GM23338 (cell line): ENCODE measurements at regions not wholly inside any gene's neighbourhood (a gene's known extent, or its start where the extent isn't known, plus 50 kb on each side); places are given as distances from the start of the nearest gene placed in this dataset.
A peak's percentile ranks its signal among the peaks of the same experiment; 100 is the strongest.

Source experiments
- ATAC-seq: fragments of 200-7000 bp; cut with Tn5 transposase; 3 replicates; pipeline ENCODE4 v1.9.1; 2020
- DNase-seq: peaks from one replicate; pipeline ENCODE4 v3.0.0-alpha.2; 2015; ENCODE audit warnings: low spot score
- H2AFZ ChIP-seq: fragments of 200-600 bp; sonication (generic); 2 replicates; pipeline ENCODE4 v1.8.0; 2016; ENCODE audit warnings: antibody characterized with exemption, mild to moderate bottlenecking, moderate library complexity
- H3F3A ChIP-seq: fragments of 200-600 bp; sonication (generic); replicated peaks from 2 replicates; pipeline ENCODE4 v1.8.0; 2017; ENCODE audit warnings: antibody characterized with exemption, mixed run types, low read depth
- H3K27ac ChIP-seq: fragments of 200-600 bp; sonication (generic); 2 replicates; pipeline ENCODE4 v1.6.1; 2016; ENCODE audit warnings: low read depth
- H3K27me3 ChIP-seq: fragments of 200-600 bp; sonication (generic); 2 replicates; pipeline ENCODE4 v1.8.0; 2016; ENCODE audit warnings: mild to moderate bottlenecking, mixed run types, moderate library complexity; ENCODE audit not compliant: insufficient read depth
- H3K36me3 ChIP-seq: fragments of 200-600 bp; sonication (generic); 2 replicates; pipeline ENCODE4 v1.8.0; 2016; ENCODE audit warnings: mild to moderate bottlenecking; ENCODE audit not compliant: insufficient read depth
- H3K4me1 ChIP-seq: fragments of 200-600 bp; sonication (generic); 2 replicates; pipeline ENCODE4 v1.8.0; 2016; ENCODE audit warnings: mild to moderate bottlenecking, moderate library complexity; ENCODE audit not compliant: insufficient read depth
- H3K4me2 ChIP-seq: fragments of 200-600 bp; sonication (generic); 2 replicates; pipeline ENCODE4 v1.7.1; 2017; ENCODE audit warnings: mixed run types
- H3K4me3 ChIP-seq: fragments of 200-600 bp; sonication (generic); 2 replicates; pipeline ENCODE4 v1.6.1; 2016; ENCODE audit warnings: mixed run types
- H3K79me2 ChIP-seq: fragments of 200-600 bp; sonication (generic); replicated peaks from 2 replicates; pipeline ENCODE4 v1.8.0; 2017; ENCODE audit warnings: mild to moderate bottlenecking; ENCODE audit not compliant: insufficient read depth
- H3K9me2 ChIP-seq: fragments of 200-600 bp; sonication (generic); 2 replicates; pipeline ENCODE4 v1.8.0; 2017; ENCODE audit not compliant: insufficient read depth
- H4K20me1 ChIP-seq: fragments of 200-600 bp; sonication (generic); replicated peaks from 2 replicates; pipeline ENCODE4 v1.8.0; 2017; ENCODE audit warnings: mild to moderate bottlenecking; ENCODE audit not compliant: insufficient read depth
- H3K27ac Mint-ChIP-seq: 2 replicates; pipeline ENCODE4 v1.8.0; 2020; ENCODE audit warnings: inconsistent platforms, mild to moderate bottlenecking, moderate library complexity, mixed read lengths
- H3K27me3 Mint-ChIP-seq: 3 replicates; pipeline ENCODE4 v1.8.0; 2022; ENCODE audit warnings: low read depth, mild to moderate bottlenecking, moderate library complexity, mixed read lengths, inconsistent platforms; ENCODE audit not compliant: insufficient read depth, poor library complexity
- H3K36me3 Mint-ChIP-seq: 3 replicates; pipeline ENCODE4 v1.8.0; 2021; ENCODE audit warnings: low read depth, mild to moderate bottlenecking, inconsistent platforms, moderate library complexity, mixed read lengths
- H3K4me1 Mint-ChIP-seq: 3 replicates; pipeline ENCODE4 v1.8.0; 2020; ENCODE audit warnings: mild to moderate bottlenecking, inconsistent platforms, mixed read lengths
- H3K4me3 Mint-ChIP-seq: 3 replicates; pipeline ENCODE4 v1.8.0; 2021; ENCODE audit warnings: moderate library complexity, mild to moderate bottlenecking, inconsistent platforms, mixed read lengths
- H3K9me3 Mint-ChIP-seq: 3 replicates; pipeline ENCODE4 v1.8.0; 2020; ENCODE audit warnings: moderate library complexity, mild to moderate bottlenecking, inconsistent platforms, mixed read lengths
- EZH2 ChIP-seq: fragments of 200-600 bp; sonication (generic); IDR thresholded peaks from one replicate; pipeline ENCODE4 v1.8.0; 2017; ENCODE audit warnings: antibody characterized with exemption, mild to moderate bottlenecking, low read depth; ENCODE audit not compliant: unreplicated experiment
- EZH2phosphoT487 ChIP-seq: fragments of 200-600 bp; sonication (generic); IDR thresholded peaks from one replicate; pipeline ENCODE4 v1.8.1; 2018; ENCODE audit warnings: antibody characterized with exemption; ENCODE audit not compliant: unreplicated experiment
- ZNF114 ChIP-seq: fragments of 250-450 bp; sonication (Bioruptor Pico); IDR thresholded peaks from 2 replicates; pipeline ENCODE4 v1.5.0; 2020; ENCODE audit warnings: mild to moderate bottlenecking, moderate library complexity
- TF ChIP-seq, protein P1 (sequence below): fragments of 250-450 bp; sonication (Bioruptor Pico); IDR thresholded peaks from 2 replicates; pipeline ENCODE4 v1.5.0; 2020; ENCODE audit warnings: mild to moderate bottlenecking, moderate library complexity

DNA sequence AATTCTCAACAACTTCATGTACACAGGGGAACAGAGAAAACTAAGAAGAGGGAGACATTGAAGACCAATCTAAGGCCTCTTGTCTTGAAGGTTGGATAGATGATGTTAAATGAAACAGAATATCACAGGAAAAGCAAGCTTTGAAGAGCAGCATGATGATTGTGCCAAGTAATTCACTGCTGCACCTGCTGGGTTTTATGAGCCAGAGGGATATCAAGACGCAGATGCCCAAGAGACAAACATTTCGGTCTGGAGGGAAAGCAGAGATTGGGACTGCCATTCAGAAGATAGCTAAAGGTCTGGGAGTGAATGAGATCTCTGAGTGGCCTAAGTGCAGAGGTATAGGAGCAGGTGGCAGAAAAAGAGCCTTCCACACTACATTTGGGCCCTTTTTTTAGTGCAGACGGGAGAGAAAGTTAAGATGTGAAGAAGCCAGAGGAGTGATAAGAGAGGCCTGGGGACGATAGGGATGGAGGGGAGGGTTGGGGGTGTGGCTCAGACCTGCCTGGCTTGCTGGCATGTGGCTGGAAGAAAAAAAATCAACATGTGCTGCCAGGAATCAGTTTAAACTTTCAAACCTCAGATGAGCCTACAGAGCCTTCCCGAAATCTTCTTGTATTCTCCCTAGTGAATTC is 200.6 kb downstream of the AEBP2 start:
- no peak overlapping the region for H3K27ac Mint-ChIP-seq
- Histone ChIP-seq H3K4me3 (no peak overlapping the region), H2AFZ (peak overlapping the region; percentile 12; the same call in 1 of the 2 replicates), H3F3A (no peaks in the 10 kb centered on the region), H3K4me1 (peaks cover 11% of the 10 kb centered on the region; the same call in 1 of the 2 replicates), H3K79me2 (no peaks in the 10 kb centered on the region), H3K9me2 (no peaks in the 10 kb centered on the region), H3K4me2 (no peak overlapping the region), H3K27ac (no peak overlapping the region), H3K36me3 (no peaks in the 10 kb centered on the region), H4K20me1 (no peaks in the 10 kb centered on the region), H3K27me3 (no peaks in the 10 kb centered on the region)
- ATAC-seq (no peak), DNase-seq (no peak)
- TF ChIP-seq, protein P1, sequence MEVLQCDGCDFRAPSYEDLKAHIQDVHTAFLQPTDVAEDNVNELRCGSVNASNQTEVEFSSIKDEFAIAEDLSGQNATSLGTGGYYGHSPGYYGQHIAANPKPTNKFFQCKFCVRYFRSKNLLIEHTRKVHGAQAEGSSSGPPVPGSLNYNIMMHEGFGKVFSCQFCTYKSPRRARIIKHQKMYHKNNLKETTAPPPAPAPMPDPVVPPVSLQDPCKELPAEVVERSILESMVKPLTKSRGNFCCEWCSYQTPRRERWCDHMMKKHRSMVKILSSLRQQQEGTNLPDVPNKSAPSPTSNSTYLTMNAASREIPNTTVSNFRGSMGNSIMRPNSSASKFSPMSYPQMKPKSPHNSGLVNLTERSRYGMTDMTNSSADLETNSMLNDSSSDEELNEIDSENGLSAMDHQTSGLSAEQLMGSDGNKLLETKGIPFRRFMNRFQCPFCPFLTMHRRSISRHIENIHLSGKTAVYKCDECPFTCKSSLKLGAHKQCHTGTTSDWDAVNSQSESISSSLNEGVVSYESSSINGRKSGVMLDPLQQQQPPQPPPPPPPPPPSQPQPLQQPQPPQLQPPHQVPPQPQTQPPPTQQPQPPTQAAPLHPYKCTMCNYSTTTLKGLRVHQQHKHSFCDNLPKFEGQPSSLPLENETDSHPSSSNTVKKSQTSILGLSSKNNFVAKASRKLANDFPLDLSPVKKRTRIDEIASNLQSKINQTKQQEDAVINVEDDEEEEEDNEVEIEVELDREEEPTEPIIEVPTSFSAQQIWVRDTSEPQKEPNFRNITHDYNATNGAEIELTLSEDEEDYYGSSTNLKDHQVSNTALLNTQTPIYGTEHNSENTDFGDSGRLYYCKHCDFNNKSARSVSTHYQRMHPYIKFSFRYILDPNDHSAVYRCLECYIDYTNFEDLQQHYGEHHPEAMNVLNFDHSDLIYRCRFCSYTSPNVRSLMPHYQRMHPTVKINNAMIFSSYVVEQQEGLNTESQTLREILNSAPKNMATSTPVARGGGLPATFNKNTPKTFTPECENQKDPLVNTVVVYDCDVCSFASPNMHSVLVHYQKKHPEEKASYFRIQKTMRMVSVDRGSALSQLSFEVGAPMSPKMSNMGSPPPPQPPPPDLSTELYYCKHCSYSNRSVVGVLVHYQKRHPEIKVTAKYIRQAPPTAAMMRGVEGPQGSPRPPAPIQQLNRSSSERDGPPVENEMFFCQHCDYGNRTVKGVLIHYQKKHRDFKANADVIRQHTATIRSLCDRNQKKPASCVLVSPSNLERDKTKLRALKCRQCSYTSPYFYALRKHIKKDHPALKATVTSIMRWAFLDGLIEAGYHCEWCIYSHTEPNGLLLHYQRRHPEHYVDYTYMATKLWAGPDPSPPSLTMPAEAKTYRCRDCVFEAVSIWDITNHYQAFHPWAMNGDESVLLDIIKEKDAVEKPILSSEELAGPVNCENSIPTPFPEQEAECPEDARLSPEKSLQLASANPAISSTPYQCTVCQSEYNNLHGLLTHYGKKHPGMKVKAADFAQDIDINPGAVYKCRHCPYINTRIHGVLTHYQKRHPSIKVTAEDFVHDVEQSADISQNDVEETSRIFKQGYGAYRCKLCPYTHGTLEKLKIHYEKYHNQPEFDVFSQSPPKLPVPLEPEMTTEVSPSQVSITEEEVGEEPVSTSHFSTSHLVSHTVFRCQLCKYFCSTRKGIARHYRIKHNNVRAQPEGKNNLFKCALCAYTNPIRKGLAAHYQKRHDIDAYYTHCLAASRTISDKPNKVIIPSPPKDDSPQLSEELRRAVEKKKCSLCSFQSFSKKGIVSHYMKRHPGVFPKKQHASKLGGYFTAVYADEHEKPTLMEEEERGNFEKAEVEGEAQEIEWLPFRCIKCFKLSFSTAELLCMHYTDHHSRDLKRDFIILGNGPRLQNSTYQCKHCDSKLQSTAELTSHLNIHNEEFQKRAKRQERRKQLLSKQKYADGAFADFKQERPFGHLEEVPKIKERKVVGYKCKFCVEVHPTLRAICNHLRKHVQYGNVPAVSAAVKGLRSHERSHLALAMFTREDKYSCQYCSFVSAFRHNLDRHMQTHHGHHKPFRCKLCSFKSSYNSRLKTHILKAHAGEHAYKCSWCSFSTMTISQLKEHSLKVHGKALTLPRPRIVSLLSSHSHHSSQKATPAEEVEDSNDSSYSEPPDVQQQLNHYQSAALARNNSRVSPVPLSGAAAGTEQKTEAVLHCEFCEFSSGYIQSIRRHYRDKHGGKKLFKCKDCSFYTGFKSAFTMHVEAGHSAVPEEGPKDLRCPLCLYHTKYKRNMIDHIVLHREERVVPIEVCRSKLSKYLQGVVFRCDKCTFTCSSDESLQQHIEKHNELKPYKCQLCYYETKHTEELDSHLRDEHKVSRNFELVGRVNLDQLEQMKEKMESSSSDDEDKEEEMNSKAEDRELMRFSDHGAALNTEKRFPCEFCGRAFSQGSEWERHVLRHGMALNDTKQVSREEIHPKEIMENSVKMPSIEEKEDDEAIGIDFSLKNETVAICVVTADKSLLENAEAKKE (CRISPR knock-in tag): no peak
- TF ChIP-seq EZH2: no peak
- no peak for TF ChIP-seq EZH2phosphoT487
- no peak for TF ChIP-seq ZNF114 (CRISPR knock-in tag)
- no peaks in the 10 kb centered on the region for H3K36me3 Mint-ChIP-seq
- no peaks in the 10 kb centered on the region for H3K9me3 Mint-ChIP-seq
- H3K27me3 Mint-ChIP-seq: peaks cover 4% of the 10 kb centered on the region
- H3K4me3 Mint-ChIP-seq: no peak overlapping the region
- peaks cover 29% of the 10 kb centered on the region for H3K4me1 Mint-ChIP-seq
